HEK293 (cell line): ENCODE measurements at regions not wholly inside any gene's neighbourhood (a gene's known extent, or its start where the extent isn't known, plus 50 kb on each side); places are given as distances from the start of the nearest gene placed in this dataset.

ENCODE experiments used
- CTCF ChIA-PET: fragments of 350-600 bp; formaldehyde crosslinking; extraction: SDS; loops from one replicate; lab custom pipeline; 2021; ENCODE audit warnings: antibody characterized with exemption; lab: Yijun Ruan, JAX
- POLR2A ChIA-PET: fragments of 300-600 bp; formaldehyde crosslinking; extraction: SDS; loops from one replicate; lab custom pipeline; 2020; ENCODE audit warnings: antibody characterized with exemption, inconsistent platforms; lab: Yijun Ruan, JAX
- H3K27ac ChIP-seq: fragments of 200-500 bp; sonication (Bioruptor generic); 2 replicates; pipeline ENCODE4 v1.5.1; 2014; ENCODE audit warnings: low read depth, low read length, control low read depth, inconsistent platforms; ENCODE audit errors: extremely low read depth
- H3K36me3 ChIP-seq, 2 experiments: fragments of 200-500 bp in 1 of 2; sonication (Bioruptor generic) in 1 of 2; 1 replicate in 1 of 2; 2 replicates in 1 of 2; pipeline ENCODE4 v1.5.1; 2014 to 2017; ENCODE audit warnings: inconsistent platforms in 2 of 2, low read length in 2 of 2; ENCODE audit not compliant: control insufficient read depth in 2 of 2, insufficient read depth in 1 of 2
- H3K4me1 ChIP-seq: fragments of 200-500 bp; sonication (Bioruptor generic); 2 replicates; pipeline ENCODE4 v1.5.1; 2014; ENCODE audit warnings: mild to moderate bottlenecking, low read length, inconsistent platforms; ENCODE audit not compliant: control insufficient read depth, insufficient read depth
- H3K4me3 ChIP-seq: 2 replicates; pipeline ENCODE4 v1.5.1; 2011; ENCODE audit warnings: low read depth, mild to moderate bottlenecking, control low read depth, low read length, moderate library complexity
- H3K9me3 ChIP-seq: fragments of 200-500 bp; sonication (Bioruptor generic); 2 replicates; pipeline ENCODE4 v1.5.1; 2014; ENCODE audit warnings: low read depth, low read length, inconsistent platforms; ENCODE audit not compliant: control insufficient read depth, insufficient read depth
- ELK4 ChIP-seq: IDR thresholded peaks from 2 replicates; pipeline ENCODE4 v1.6.1; 2011; ENCODE audit warnings: mild to moderate bottlenecking, low read depth, low read length, borderline replicate concordance
- FEZF1 ChIP-seq: fragments of 450-650 bp; formaldehyde crosslinking; IDR thresholded peaks from 2 replicates; pipeline ENCODE4 v1.5.1; 2016; ENCODE audit warnings: missing biosample characterization, missing genetic modification characterization
- GLI2 ChIP-seq: fragments of 450-650 bp; formaldehyde crosslinking; IDR thresholded peaks from 2 replicates; pipeline ENCODE4; 2017; ENCODE audit warnings: missing biosample characterization, missing genetic modification characterization, low read depth, borderline replicate concordance
- GLIS1 ChIP-seq: fragments of 450-650 bp; formaldehyde crosslinking; IDR thresholded peaks from 2 replicates; pipeline ENCODE4 v1.5.1; 2016; ENCODE audit warnings: missing biosample characterization, missing genetic modification characterization
- MEIS1 ChIP-seq: sonication (generic); formaldehyde crosslinking; IDR thresholded peaks from 2 replicates; pipeline ENCODE4 v1.8.1; 2022; ENCODE audit warnings: missing genetic modification reagents, mild to moderate bottlenecking, borderline replicate concordance
- MZF1 ChIP-seq: fragments of 450-650 bp; formaldehyde crosslinking; IDR thresholded peaks from 2 replicates; pipeline ENCODE4 v1.5.1; 2017; ENCODE audit warnings: missing biosample characterization, missing genetic modification characterization, borderline replicate concordance
- RBAK ChIP-seq: fragments of 450-650 bp; formaldehyde crosslinking; IDR thresholded peaks from 2 replicates; pipeline ENCODE4 v1.5.1; 2016; ENCODE audit warnings: missing biosample characterization, missing genetic modification characterization
- ZBTB11 ChIP-seq: fragments of 450-650 bp; formaldehyde crosslinking; conservative IDR thresholded peaks from 2 replicates; pipeline ENCODE4 v1.5.1; 2016; ENCODE audit warnings: low read depth, missing biosample characterization, missing genetic modification characterization
- ZNF146 ChIP-seq: fragments of 450-650 bp; formaldehyde crosslinking; IDR thresholded peaks from 2 replicates; pipeline ENCODE4 v1.5.1; 2016; ENCODE audit warnings: missing biosample characterization, missing genetic modification characterization
- ZNF169 ChIP-seq: fragments of 450-650 bp; formaldehyde crosslinking; IDR thresholded peaks from 2 replicates; pipeline ENCODE4 v1.5.1; 2016; ENCODE audit warnings: missing biosample characterization, missing genetic modification characterization
- ZNF18 ChIP-seq: fragments of 450-650 bp; formaldehyde crosslinking; IDR thresholded peaks from 2 replicates; pipeline ENCODE4 v1.5.1; 2016; ENCODE audit warnings: missing biosample characterization, missing genetic modification characterization
- ZNF248 ChIP-seq: fragments of 450-650 bp; formaldehyde crosslinking; IDR thresholded peaks from 2 replicates; pipeline ENCODE4 v1.5.1; 2017; ENCODE audit warnings: missing biosample characterization, missing genetic modification characterization
- ZNF266 ChIP-seq: fragments of 450-650 bp; formaldehyde crosslinking; IDR thresholded peaks from 2 replicates; pipeline ENCODE4 v1.5.1; 2016; ENCODE audit warnings: missing biosample characterization, missing genetic modification characterization, low read depth
- ZNF274 ChIP-seq, 2 experiments: fragments of 200-500 bp in 1 of 2; fragments of 450-650 bp in 1 of 2; sonication (Bioruptor generic) in 1 of 2; formaldehyde crosslinking in 1 of 2; IDR thresholded peaks; 2 replicates each; pipeline versions ENCODE4 v1.5.1 to v1.6.1; 2014 to 2016; ENCODE audit warnings: borderline replicate concordance in 1 of 2, inconsistent platforms in 1 of 2, low read length in 1 of 2, missing biosample characterization in 1 of 2, missing genetic modification characterization in 1 of 2
- ZNF341 ChIP-seq: fragments of 450-650 bp; formaldehyde crosslinking; IDR thresholded peaks from 2 replicates; pipeline ENCODE4; 2016; ENCODE audit warnings: low read depth, missing biosample characterization, missing genetic modification characterization
- ZNF362 ChIP-seq: fragments of 450-650 bp; formaldehyde crosslinking; IDR thresholded peaks from 2 replicates; pipeline ENCODE4 v1.5.1; 2016; ENCODE audit warnings: missing biosample characterization, missing genetic modification characterization
- ZNF394 ChIP-seq: fragments of 450-650 bp; formaldehyde crosslinking; IDR thresholded peaks from 2 replicates; pipeline ENCODE4 v1.5.1; 2016; ENCODE audit warnings: missing biosample characterization, missing genetic modification characterization, mild to moderate bottlenecking, moderate library complexity, borderline replicate concordance
- ZNF544 ChIP-seq: fragments of 450-650 bp; formaldehyde crosslinking; IDR thresholded peaks from 2 replicates; pipeline ENCODE4 v1.5.0; 2017; ENCODE audit warnings: missing biosample characterization, missing genetic modification characterization
- ZNF654 ChIP-seq: fragments of 450-650 bp; formaldehyde crosslinking; IDR thresholded peaks from 2 replicates; pipeline ENCODE4 v1.5.1; 2016; ENCODE audit warnings: low read depth, missing biosample characterization, missing genetic modification characterization
- ZNF692 ChIP-seq: fragments of 450-650 bp; formaldehyde crosslinking; IDR thresholded peaks from 2 replicates; pipeline ENCODE4 v1.5.1; 2016; ENCODE audit warnings: missing biosample characterization, missing genetic modification characterization
- ZNF785 ChIP-seq: fragments of 450-650 bp; formaldehyde crosslinking; IDR thresholded peaks from 2 replicates; pipeline ENCODE4 v1.5.1; 2016; ENCODE audit warnings: missing biosample characterization, missing genetic modification characterization

GRCh38 chr12:74644681-74645080 is 107.0 kb downstream of the ATXN7L3B start (continued):
- no peak for TF ChIP-seq ZBTB11 (tag by site-specific recombination)
- TF ChIP-seq RBAK (tag by site-specific recombination), result no peak
- TF ChIP-seq ZNF692, result no peak

- H3K4me3 ChIP-seq, result no peak overlapping the region
- H3K4me1 ChIP-seq, result no peaks in the 10 kb centered on the region
- TF ChIP-seq ZNF341 (tag by site-specific recombination) (no peak), ZNF785 (no peak), ZNF654 (tag by site-specific recombination) (peak; percentile 55)
- no peaks in the 10 kb centered on the region for H3K9me3 ChIP-seq
- ChIA-PET CTCF (no interaction called here), POLR2A (no interaction called here)
- no peaks in the 10 kb centered on the region for H3K36me3 ChIP-seq
- H3K27ac ChIP-seq, result no peak overlapping the region
Measured at GRCh38 chr12:74646831-74647230, 109.2 kb downstream of the ATXN7L3B start.

GRCh38 chr12:74647256-74647655 is 109.6 kb downstream of the ATXN7L3B start:
- CTCF ChIA-PET, result no interaction called here

GRCh38 chr12:74656251-74656650 is 118.6 kb downstream of the ATXN7L3B start:
- CTCF ChIA-PET, result no interaction called here
- Histone ChIP-seq H3K27ac (no peak overlapping the region), H3K4me1 (no peaks in the 10 kb centered on the region), H3K4me3 (no peak overlapping the region), H3K9me3 (no peaks in the 10 kb centered on the region), H3K36me3 (no peaks in the 10 kb centered on the region)
- POLR2A ChIA-PET, result no interaction called here
- TF ChIP-seq ZNF362 (tag by site-specific recombination) (no peak), FEZF1 (tag by site-specific recombination) (no peak), ZNF18 (tag by site-specific recombination) (no peak), GLI2 (tag by site-specific recombination) (no peak), ZNF248 (tag by site-specific recombination) (no peak), MZF1 (tag by site-specific recombination) (no peak), ZNF394 (tag by site-specific recombination) (no peak), ZNF274 (IDR thresholded peaks at IDR 0.05; ENCODE audit: low read length) (no peak), ZNF274 (tag by site-specific recombination; IDR thresholded peaks at IDR 0.05; ENCODE audit: borderline replicate concordance) (no peak)

More at GRCh38 chr12:74647256-74647655, 109.6 kb downstream of the ATXN7L3B start:
- POLR2A ChIA-PET, result no interaction called here
- H3K27ac ChIP-seq, result no peak overlapping the region
- TF ChIP-seq ZNF266, result no peak
- no peak for TF ChIP-seq ZNF146
- TF ChIP-seq ZNF169 (tag by site-specific recombination), result no peak
- TF ChIP-seq GLIS1 (tag by site-specific recombination), result no peak
- TF ChIP-seq ELK4, result no peak
- no peak for TF ChIP-seq ZNF654 (tag by site-specific recombination)
- no peak for TF ChIP-seq MEIS1 (CRISPR knock-in tag)
- TF ChIP-seq ZNF544 (tag by site-specific recombination), result no peak
- no peaks in the 10 kb centered on the region for H3K9me3 ChIP-seq
- H3K36me3 ChIP-seq, result no peaks in the 10 kb centered on the region
- H3K4me1 ChIP-seq, result no peaks in the 10 kb centered on the region
- H3K4me3 ChIP-seq, result no peak overlapping the region
